IPS-NIHi7 (cell line): ENCODE measurements at regions not wholly inside any gene's neighbourhood (a gene's known extent, or its start where the extent isn't known, plus 50 kb on each side); places are given as distances from the start of the nearest gene placed in this dataset.

ENCODE experiments used
- DNase-seq: peaks from one replicate; pipeline ENCODE4 v3.0.0; 2012; ENCODE audit warnings: mixed read lengths; ENCODE audit errors: extremely low spot score

DNA sequence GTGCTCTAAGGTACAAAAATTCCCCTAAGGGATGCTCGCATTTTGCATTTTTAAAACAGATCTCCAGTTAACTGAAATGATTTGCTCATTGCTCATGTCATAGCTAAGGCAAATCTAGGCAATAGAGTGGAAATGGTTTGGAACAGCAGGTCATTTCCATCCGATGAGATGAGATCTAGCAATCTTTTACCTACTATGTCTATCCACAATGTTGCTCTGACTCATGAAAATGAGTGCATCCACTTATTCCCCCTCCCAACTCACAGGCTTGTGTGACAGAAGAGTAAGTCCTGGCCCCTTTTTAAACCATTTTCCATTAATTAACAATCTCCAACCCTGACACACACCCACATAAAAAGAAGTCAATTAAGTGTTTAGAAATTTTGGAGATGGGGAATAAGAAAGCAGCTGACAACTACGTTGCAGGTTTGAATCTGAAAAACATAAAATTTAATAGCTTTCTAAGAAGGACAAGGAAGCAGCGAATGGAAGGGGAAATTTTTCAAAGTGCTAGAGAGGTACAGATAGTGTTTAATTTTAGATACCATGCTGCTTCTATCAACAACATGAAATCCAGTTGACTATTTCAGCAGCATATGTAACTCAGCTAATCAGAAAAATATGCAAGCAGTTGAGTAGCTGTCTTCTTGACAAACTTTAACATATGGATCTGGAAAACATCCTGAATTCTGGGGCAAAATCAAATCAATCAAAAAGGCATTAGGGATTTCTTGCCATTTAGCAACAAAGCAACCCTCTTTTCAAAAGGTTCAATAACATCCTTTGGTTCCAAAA is 112.0 kb downstream of the TMCO5A start:
- DNase-seq: no peak

DNA sequence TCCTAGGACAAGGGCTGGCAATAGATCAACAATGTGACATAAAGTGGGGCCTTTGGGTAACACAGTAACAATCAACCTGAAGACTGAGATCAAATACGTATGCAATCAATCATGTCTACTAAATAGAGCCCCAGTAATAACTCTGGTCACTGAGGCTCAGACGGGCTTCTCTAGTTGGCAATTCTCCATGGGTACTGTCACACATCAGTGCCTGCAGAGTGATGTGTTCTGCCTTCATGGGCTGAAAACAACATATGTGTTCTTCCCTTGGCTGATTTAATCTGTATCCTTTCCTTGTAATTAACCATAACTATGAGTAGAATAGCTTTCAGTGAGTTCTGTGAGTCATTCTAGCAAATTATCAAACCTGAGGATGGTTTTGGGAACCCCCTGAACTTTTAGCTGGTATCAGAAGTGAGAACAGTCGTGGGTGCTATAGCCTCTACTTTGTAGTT is 113.6 kb downstream of the TMCO5A start:
- DNase-seq: no peak

DNA sequence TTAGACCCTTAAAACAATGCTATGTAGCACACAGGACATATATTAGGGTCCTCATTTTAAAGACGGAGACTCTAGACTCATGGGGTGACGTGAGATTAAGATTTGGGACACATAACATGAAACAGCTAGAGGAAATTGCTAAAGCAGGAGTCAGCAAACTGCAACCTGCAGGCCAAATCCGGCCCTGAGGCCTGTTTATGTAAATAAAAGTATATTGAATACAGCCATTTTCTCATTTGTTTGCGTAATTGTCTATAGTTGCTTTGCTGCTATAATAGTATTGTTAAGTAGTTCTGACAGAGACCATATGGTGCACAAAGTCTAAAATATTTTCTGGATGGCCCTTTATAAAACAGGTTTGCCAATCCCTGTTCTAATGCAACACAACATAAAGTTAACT is 115.5 kb downstream of the TMCO5A start:
- DNase-seq: no peak

DNA sequence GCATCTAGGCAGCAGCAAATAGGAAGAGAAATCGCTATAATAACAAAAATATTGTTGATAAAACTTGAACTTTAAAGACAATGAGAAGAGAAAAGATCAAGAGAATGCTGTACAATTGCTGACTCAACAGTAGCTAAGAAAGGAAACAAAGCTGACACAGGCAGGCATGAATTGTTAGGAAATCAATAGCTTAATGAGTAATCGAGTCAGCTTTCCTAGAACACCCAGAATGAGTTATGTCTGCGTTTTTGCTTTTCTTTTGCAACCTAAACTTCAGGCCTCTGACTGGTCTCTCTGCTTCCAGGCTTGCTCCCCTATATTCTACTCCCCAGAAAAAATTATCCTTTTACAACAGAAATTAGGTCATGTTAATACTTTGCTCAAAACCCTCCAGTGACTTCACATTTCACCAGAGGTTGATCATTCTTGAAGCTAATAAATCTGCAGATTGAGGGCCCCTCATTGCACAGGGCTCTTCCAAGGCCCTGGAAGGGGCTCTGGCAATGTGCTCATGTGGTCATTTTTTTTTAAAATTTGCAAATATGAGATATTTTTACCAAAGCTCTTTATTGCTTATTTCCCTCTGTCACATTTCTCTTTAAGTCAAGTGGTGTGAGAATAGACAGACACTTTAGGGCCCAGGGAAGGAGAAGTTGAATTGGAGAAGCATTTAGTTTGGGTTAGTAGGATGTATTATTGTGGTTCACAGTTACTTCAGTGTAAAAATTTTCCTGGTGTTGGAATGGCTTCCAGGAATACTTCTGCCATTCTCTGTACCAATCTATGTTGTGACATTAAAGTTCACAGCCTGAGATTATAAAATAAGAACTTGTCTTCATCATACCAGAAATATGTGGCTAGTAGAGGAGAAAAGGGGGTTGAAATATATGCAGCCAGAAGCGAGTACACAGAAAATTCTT is 116.3 kb downstream of the TMCO5A start:
- no peak for DNase-seq

DNA sequence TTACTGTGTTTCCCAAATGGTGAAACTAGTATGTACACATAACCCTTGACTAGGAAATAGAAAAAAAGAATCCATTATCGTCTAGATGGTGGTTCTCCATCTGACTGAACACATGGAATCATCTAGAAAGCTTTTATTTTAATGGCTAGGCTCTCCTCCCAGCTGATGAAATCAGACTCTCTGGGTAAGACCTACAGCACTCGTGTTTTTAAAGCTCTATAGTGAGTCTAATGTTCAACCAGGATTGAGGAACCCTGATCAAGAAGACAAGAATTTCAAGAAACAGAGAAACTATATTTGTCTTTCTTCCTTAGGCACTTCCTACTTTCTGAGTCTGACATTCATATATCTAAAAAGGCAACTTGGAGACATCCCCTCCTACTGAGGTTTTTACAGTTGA is 118.8 kb downstream of the TMCO5A start:
- no peak for DNase-seq

DNA sequence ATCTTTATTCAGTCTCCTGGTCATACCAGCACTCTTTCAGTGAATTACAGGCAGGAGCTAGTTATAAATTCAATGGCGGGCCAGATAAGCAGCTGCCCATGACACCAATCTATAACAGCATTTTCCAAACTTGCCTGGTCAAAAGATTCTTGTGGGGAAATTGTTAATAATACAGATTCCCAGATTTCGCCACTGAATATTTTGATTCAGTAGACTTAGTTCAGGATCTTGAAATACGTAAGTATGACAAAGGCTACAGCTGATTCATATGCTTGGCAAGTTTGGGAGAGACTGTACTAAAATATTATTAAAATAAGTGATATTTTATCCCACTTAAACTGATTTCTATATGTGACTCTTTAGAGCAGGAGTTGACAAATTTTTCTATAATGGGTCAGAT is 119.3 kb downstream of the TMCO5A start:
- DNase-seq: no peak

DNA sequence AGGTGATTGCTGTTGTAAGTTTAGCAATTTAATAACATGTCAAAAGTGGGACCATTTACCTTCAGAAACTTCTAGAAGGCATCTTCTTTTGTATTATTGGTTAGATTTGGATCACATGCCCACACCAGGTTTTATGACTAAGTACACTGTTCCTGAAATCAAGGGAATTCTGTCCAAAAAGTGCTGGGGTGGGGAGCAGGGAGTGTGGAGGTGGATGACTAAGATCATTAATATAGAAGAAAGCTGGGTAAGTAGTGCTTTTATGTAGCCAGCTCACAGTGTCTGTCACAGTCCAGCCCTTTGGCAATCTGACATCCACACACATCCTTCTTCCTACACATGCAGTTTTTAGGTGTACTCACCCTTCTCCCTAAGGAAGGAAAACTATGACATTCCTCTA is 120.0 kb downstream of the TMCO5A start:
- no peak for DNase-seq

DNA sequence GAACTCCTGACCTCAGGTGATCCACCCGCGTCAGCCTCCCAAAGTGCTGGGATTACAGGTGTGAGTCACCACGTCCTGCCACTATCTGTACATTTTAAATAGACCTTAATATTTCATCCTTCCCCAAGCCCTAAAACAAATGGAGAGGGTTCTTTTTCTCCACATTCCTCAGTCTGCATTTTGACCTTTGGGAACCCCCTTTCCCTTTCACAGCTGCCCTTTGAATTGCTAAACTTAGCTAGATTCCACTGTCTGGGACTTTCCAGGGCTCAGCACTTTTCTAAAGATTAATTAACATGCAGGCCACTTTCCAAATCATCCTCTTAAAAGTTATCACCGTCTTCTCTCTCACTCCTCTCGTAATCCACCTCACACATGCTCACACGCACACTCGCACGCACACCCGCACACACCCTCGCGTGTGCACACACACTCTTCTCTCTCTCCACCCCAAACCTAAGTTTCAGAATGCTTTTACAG is 124.2 kb downstream of the TMCO5A start:
- peak; percentile 38 for DNase-seq

DNA sequence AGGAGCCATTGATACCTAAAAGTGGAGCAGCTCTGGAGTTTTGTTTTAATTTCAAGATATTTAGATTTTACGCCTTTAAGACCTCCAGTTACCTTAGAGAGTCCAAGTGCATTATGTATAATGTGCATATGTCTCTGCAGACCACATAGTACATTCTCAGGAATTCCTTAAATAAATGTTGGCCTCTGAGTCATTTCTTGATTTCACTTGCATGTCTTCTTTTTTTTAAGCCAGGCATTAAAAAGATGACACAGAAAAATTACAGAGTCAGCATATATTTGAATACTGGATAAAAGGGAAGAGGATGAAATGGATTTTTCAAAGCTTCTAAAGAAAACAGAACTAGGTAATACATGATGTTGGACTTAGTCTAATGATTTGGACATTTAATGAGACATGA is 125.2 kb downstream of the TMCO5A start:
- DNase-seq: no peak

DNA sequence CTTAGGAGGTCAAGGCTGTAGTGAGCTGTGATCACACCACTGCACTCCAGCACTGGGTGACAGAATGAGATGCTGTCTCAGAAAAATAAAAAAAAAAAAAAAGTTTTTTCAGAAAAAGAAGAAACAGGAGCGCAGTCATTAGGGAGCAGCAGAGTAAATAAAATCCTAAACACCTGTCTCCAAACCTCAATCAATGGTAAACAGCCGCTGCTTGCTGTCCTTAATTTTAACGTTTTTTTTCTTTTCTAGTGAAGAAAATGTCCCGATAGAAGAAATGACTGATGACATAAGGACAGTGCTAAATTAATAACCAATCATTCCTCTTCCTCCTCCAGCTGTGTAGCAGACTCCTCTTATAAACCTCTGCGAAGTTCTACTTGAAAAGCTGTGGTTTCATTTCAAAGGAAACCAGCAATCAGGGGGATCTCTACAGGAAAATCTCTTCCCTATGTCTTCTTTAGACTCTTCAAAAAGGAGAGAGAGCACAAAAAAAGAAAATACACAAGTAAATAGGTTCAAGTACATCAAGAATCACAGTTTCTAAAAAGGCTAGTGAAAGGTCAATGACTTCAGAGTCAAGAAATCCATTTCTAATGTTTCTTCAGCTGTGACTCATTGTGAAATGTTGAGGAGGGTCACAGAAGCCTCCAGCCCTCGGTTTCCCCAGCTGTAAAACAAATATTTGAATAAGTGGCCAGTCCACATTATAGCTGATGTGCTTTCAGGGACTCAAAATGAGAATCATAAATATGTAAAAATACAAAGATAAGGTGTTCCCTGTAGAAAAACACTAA is 127.6 kb downstream of the TMCO5A start:
- no peak for DNase-seq

DNA sequence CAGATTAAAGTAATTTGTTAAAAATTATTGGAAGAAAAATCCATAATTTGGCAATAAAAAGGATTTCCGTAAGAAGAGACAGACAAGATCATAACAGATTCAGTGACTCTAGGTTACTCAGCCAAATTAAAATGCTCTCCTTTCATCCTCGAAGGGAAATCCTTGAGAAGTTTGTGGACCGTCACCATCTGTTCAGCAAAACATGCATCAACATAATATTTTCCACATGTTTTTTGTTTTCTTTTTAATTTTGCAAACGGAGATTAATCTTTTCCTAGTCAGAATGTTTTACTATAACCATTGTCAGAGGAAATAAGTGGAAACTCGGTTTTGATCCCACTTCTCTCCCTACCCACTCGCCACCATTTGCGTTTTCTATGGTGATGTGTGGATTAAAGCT is 128.3 kb downstream of the TMCO5A start:
- no peak for DNase-seq

DNA sequence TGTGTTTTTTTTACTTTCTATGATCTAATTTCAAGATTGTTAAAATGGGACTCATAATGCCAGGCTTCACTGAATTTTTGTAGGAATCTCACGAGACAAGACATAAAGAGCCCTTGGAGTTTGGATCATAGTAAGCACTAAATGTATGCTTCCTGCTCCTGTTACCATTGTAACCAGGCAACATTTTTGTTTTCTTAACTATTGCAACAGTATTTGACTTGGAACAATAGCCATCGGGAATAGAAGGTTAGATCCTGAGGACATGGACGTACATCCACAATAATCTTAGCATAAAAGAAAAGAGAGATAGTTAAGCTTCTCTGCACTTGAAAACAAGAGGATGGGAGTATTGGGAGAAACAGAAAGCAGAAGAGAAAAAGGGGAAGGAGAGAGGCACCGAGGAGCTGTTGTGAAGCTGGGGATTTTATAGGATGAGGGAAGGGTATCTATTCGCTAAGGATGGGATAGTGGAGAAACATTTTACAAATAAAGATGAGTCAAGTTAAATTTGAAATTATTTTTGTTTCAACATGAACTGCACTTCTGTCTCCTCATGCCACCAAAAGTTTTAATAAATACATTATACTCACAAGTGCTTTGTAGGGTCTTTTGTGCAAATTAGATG is 131.4 kb downstream of the TMCO5A start:
- DNase-seq: no peak

DNA sequence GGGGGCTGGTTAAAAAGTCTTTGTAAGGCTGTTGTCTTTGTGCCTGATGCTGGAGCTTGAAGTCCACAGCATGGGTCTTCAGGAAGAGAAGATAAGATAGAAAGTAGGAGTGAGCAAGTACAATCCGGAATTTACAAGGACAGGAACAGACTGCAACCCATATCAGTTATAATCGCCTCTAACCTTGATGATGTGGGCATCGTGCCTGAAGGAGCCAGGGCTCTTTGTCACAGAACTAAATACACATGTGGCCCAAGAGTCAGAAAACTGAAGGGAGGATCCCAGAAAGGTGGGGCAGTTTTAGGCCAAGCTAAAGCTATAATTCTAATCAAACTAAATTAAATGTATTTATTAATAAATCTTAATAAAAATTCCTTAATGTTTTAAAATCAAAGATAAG is 132.2 kb downstream of the TMCO5A start:
- no peak for DNase-seq

DNA sequence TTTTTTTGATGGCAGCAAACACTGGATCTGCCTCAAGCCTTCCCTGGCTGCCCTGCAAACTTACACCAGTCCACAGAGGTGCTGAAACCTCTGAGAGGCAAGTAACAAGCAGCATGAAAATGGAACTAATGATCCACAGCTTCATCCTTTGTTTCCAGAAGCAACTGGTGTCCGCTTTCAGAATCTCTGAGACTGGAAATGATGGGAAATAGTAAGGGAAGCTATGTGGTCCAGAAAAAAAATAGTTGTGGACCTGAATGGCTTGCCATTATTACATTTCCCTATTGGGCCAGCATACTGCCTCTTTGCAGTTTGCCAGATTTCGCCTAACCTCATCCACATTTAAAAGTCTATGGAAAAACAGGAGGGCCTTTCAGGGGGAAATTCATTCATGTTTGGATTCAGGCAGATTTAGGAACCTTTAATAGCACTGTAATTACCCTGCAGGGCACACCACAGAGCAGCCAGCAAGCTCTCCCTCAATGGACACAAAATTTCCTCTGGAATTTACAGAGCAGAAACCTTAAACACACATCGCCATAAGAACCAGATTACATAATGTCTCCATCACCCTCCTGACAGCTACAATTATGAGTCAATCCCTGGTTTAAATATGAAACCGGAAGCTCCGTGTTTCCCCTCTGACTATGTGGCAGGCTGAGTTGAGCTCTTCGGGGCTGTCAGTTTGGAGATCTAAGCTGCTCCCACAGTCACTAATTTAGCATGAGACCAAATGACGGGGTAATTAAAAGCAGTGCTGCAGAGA is 134.4 kb downstream of the TMCO5A start:
- no peak for DNase-seq

DNA sequence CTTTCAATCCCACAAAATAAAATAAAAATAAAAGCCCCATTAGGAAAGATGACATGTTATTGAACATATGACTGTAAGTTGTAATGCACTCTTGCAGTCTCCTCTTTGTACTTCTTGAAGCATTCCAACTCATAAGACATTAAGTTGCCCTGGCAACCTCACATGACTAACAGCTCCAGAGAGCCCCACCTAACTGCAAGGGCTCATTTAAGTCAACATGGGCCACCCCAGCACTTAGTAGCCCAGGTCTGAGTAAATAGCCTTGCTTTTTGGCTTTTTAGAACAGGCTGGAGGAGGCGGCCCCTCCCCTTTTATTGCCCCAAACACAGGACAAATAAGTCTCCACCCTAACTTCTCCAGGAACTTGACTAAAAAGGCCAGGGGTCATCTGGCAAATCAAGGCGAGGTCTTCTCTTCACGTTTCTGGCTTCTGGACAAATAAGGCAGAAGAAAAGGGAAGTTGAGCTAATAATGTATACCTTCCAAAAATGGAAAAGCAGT is 135.1 kb downstream of the TMCO5A start:
- DNase-seq: no peak

DNA sequence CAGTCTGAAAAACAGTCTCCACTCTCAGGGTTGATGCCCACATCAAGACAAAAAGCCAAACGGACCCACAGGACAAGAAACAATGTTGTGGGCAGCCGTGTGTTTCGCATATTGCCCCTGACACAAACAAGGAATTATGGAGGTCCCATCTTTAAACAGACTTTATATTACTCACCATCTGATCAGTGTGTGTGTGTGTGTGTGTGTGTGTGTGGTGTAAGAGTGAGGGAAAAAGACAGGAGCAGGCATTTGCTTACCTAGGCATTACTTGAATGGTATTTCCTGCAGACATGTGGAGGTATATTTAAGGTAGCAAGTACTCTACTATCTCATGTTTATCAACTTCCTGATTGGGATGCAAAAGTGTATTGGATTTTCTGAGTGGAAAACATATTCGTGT is 136.3 kb downstream of the TMCO5A start:
- no peak for DNase-seq

DNA sequence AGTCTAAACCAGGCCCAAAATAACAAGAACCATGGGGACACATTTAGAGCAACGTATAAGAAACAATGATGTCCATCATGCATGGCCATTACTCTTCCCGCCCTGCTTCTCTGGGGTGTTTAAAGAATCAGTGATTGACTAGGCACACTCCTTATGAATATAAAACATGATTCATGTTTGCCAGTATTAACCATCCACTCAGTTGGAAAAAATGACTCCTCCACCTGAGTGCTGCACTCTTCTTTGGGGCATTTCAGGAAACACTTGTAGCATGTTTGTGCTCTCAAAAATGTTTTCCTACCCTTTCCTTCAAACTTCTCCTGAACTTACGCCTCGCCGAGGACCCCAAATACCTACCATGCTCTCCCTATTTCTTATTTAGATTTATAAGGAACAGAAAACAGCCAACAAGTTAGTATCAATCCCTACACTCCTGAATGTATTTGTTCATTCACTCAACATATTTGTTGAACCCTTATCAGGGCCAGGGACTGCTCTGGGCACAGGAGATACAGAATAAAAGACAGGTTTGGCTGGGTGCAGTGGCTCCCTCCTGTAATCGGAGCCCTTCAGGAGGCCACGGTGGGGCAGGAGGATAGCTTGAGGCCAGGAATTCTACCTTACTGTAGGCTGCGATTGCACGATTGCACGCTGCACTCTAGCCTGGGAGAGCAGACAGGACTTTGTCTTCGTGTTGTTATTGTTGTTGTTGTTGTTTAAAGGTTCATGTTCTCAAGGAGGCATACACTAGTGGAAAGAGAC is 137.0 kb downstream of the TMCO5A start:
- DNase-seq: no peak

DNA sequence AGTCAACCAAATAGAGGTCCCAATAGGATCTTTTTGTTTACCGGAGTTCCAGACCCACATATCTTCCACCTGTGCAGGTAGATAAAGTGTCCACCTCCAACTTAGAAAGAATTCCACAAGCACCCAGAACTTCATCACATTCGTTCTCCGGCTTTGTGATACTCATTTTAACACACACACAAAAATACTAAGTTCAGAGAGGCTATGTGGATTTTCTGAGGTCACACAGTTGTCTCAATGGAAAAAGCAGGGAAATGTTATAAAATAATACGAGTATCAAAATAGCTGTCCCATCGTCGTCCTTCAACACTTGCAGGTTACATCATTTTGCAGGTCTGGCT is 137.5 kb downstream of the TMCO5A start:
- no peak for DNase-seq

DNA sequence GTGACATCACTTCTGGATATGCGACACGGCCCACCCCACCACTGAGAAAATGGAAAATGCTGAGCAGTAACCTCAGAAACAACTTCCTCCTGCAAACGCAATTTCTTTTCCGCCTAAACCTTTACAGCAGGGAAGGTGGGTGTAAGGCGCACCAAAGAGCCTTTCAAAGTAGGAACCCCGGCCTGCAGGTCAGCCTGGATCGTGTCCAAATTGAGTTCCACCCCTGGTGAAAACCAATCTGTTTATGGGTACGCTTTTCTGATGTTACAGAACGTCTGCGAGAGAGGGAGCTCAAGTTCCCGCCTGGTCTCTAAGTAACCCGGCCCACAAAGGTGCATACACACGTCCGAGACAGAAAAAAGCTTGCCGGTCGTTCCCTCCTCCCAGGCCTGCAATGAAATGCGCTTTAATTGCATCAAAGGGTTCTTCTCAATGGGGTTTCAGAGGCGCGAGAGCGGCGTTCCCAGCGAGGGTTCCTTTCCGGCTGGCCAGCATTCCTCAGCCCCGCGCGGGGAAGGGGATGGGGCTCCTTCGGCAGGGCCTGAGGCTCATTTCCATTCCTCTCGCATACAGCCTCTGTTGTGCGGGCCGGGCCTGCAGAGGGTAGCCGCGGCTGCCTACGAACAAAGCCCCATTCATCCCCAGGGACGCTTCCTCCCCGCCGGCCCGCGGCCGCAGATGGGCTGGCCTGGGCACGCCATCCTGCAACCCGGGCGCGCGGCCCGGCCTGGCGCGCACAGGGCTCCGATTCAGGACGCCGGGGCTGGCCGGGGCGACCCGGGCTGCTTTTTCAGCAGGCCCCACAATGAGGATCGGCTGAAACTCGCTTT is 138.1 kb downstream of the TMCO5A start:
- peak; percentile 81 for DNase-seq
